Osteoblast (primary cell): ENCODE measurements at regions not wholly inside any gene's neighbourhood (a gene's known extent, or its start where the extent isn't known, plus 50 kb on each side); places are given as distances from the start of the nearest gene placed in this dataset.

ENCODE experiments used
- DNase-seq: peaks from one replicate; pipeline ENCODE4 v3.0.0; 2011; ENCODE audit warnings: low spot score, mixed read lengths; ENCODE audit not compliant: insufficient read length; ENCODE audit errors: missing footprints
- H2AFZ ChIP-seq: 2 replicates; pipeline ENCODE4 v1.6.0; 2011; ENCODE audit warnings: mild to moderate bottlenecking, low read length
- H3K27ac ChIP-seq: 2 replicates; pipeline ENCODE4 v1.5.1; 2011; ENCODE audit warnings: mild to moderate bottlenecking, low read depth, low read length, moderate library complexity
- H3K27me3 ChIP-seq: 2 replicates; pipeline ENCODE4 v1.6.0; 2012; ENCODE audit warnings: mild to moderate bottlenecking, control low read depth, inconsistent platforms, low read length, moderate library complexity; ENCODE audit not compliant: insufficient read depth
- H3K36me3 ChIP-seq: 2 replicates; pipeline ENCODE4 v1.5.1; 2011; ENCODE audit warnings: mild to moderate bottlenecking, low read length, control low read depth, moderate library complexity; ENCODE audit not compliant: insufficient read depth
- H3K4me1 ChIP-seq: 2 replicates; pipeline ENCODE4 v1.5.1; 2011; ENCODE audit warnings: mild to moderate bottlenecking, low read length, control low read depth, moderate library complexity; ENCODE audit not compliant: insufficient read depth
- H3K4me2 ChIP-seq: 2 replicates; pipeline ENCODE4 v1.6.0; 2011; ENCODE audit warnings: mild to moderate bottlenecking, low read length; ENCODE audit not compliant: insufficient read depth
- H3K4me3 ChIP-seq: fragments of 200-600 bp; sonication (generic); 3 replicates; pipeline ENCODE4 v1.5.1; 2012; ENCODE audit warnings: mild to moderate bottlenecking, low read length, inconsistent platforms; ENCODE audit not compliant: insufficient read depth
- H3K79me2 ChIP-seq: 2 replicates; pipeline ENCODE4 v1.6.0; 2012; ENCODE audit warnings: mild to moderate bottlenecking, low read length, control low read depth, inconsistent platforms; ENCODE audit not compliant: insufficient read depth
- H3K9me3 ChIP-seq: 2 replicates; pipeline ENCODE4 v1.5.1; 2011; ENCODE audit warnings: low read depth, low read length, control low read depth
- H4K20me1 ChIP-seq: 2 replicates; pipeline ENCODE4 v1.6.0; 2012; ENCODE audit warnings: mild to moderate bottlenecking, low read length, control low read depth; ENCODE audit not compliant: insufficient read depth
- CTCF ChIP-seq: IDR thresholded peaks from 2 replicates; pipeline ENCODE4 v1.5.1; 2011; ENCODE audit warnings: mild to moderate bottlenecking, low read depth, low read length, moderate library complexity; ENCODE audit errors: extremely low read depth

GRCh38 chr18:23383494-23383893 lies 69.6 kb upstream of the RIOK3 start:
- no peak for DNase-seq
- Histone ChIP-seq H3K4me1 (peaks cover 20% of the 10 kb centered on the region), H3K79me2 (no peaks in the 10 kb centered on the region), H3K27ac (no peak overlapping the region), H3K4me2 (no peak overlapping the region), H3K36me3 (no peaks in the 10 kb centered on the region), H4K20me1 (no peaks in the 10 kb centered on the region), H2AFZ (no peak overlapping the region), H3K4me3 (no peak overlapping the region), H3K9me3 (no peaks in the 10 kb centered on the region), H3K27me3 (no peaks in the 10 kb centered on the region)
- no peak for TF ChIP-seq CTCF

GRCh38 chr18:23384778-23385736 lies 68.0 kb upstream of the RIOK3 start:
- H3K4me1 ChIP-seq: peaks cover 14% of the 10 kb centered on the region
- no peak overlapping the region for H3K4me3 ChIP-seq
- H3K9me3 ChIP-seq: no peaks in the 10 kb centered on the region
- TF ChIP-seq CTCF: no peak
- no peaks in the 10 kb centered on the region for H3K79me2 ChIP-seq
- H3K36me3 ChIP-seq: no peaks in the 10 kb centered on the region
- no peaks in the 10 kb centered on the region for H4K20me1 ChIP-seq
- no peak overlapping the region for H3K27ac ChIP-seq
- no peaks in the 10 kb centered on the region for H3K27me3 ChIP-seq
- no peak overlapping the region for H2AFZ ChIP-seq
- no peak for DNase-seq
- no peak overlapping the region for H3K4me2 ChIP-seq

- Histone ChIP-seq H3K4me2 (no peak overlapping the region), H4K20me1 (no peaks in the 10 kb centered on the region), H3K27ac (no peak overlapping the region), H2AFZ (no peak overlapping the region), H3K4me1 (peaks cover 2% of the 10 kb centered on the region), H3K9me3 (no peaks in the 10 kb centered on the region), H3K27me3 (no peaks in the 10 kb centered on the region), H3K79me2 (no peaks in the 10 kb centered on the region), H3K36me3 (no peaks in the 10 kb centered on the region), H3K4me3 (no peak overlapping the region)
- no peak for DNase-seq
- TF ChIP-seq CTCF: no peak
These were observed 66.8 kb upstream of the RIOK3 start for GRCh38 chr18:23386317-23386716.

GRCh38 chr18:23387265-23387664 lies 65.8 kb upstream of the RIOK3 start:
- no peak for TF ChIP-seq CTCF
- Histone ChIP-seq H3K79me2 (no peaks in the 10 kb centered on the region), H3K9me3 (no peaks in the 10 kb centered on the region), H2AFZ (no peak overlapping the region), H3K4me1 (peaks cover 2% of the 10 kb centered on the region), H3K27ac (no peak overlapping the region), H3K4me3 (no peak overlapping the region), H3K27me3 (no peaks in the 10 kb centered on the region), H3K36me3 (no peaks in the 10 kb centered on the region), H4K20me1 (no peaks in the 10 kb centered on the region), H3K4me2 (no peak overlapping the region)
- DNase-seq: no peak
